ENCODE measurements at regions not wholly inside any gene's neighbourhood (a gene's known extent, or its start where the extent isn't known, plus 50 kb on each side); places are given as distances from the start of the nearest gene placed in this dataset.

GRCh38 chr22:47573141-47573540 is 810.7 kb downstream of the TBC1D22A start:
- no peak for DNase-seq

GRCh38 chr22:47572443-47572842 is 810.0 kb downstream of the TBC1D22A start:
- no peak for DNase-seq

- DNase-seq: no peak
These were observed 809.2 kb downstream of the TBC1D22A start for GRCh38 chr22:47571616-47572015.

- no peak for DNase-seq
These were observed 808.4 kb downstream of the TBC1D22A start for GRCh38 chr22:47570851-47571250.

GRCh38 chr22:47570300-47570685 is 807.8 kb downstream of the TBC1D22A start:
- no peak for DNase-seq

- DNase-seq: no peak
These were observed 807.2 kb downstream of the TBC1D22A start for GRCh38 chr22:47569389-47570299.

GRCh38 chr22:47568700-47569099 is 806.2 kb downstream of the TBC1D22A start:
- no peak for DNase-seq

- no peak for DNase-seq
These were observed 805.0 kb downstream of the TBC1D22A start for GRCh38 chr22:47567126-47568090.

GRCh38 chr22:47566491-47566890 is 804.0 kb downstream of the TBC1D22A start:
- DNase-seq: no peak

GRCh38 chr22:47565607-47566006 is 803.2 kb downstream of the TBC1D22A start:
- no peak for DNase-seq

- DNase-seq: no peak
These were observed 802.4 kb downstream of the TBC1D22A start for GRCh38 chr22:47564651-47565434.

GRCh38 chr22:47564158-47564450 is 801.7 kb downstream of the TBC1D22A start:
- no peak for DNase-seq

- no peak for DNase-seq
These were observed 801.1 kb downstream of the TBC1D22A start for GRCh38 chr22:47563406-47564157.

GRCh38 chr22:47561766-47562165 is 799.3 kb downstream of the TBC1D22A start:
- DNase-seq: no peak

- DNase-seq: no peak
These were observed 798.7 kb downstream of the TBC1D22A start for GRCh38 chr22:47561115-47561675.

GRCh38 chr22:47558828-47559700 is 796.6 kb downstream of the TBC1D22A start:
- DNase-seq: no peak

GRCh38 chr22:47556473-47556872 is 794.0 kb downstream of the TBC1D22A start:
- DNase-seq: no peak

GRCh38 chr22:47553436-47553835 is 791.0 kb downstream of the TBC1D22A start:
- DNase-seq: no peak

GRCh38 chr22:47552541-47553205 is 790.2 kb downstream of the TBC1D22A start:
- no peak for DNase-seq

GRCh38 chr22:47552024-47552423 is 789.6 kb downstream of the TBC1D22A start:
- DNase-seq: no peak

All from NCI-H2171 (cell line).